HCT116 (cell line): ENCODE measurements at regions not wholly inside any gene's neighbourhood (a gene's known extent, or its start where the extent isn't known, plus 50 kb on each side); places are given as distances from the start of the nearest gene placed in this dataset.

Experiments
- ATAC-seq: fragments of 200-7000 bp; cut with Tn5 transposase; 2 replicates; pipeline ENCODE4 v1.9.1; 2020; ENCODE audit warnings: mild to moderate bottlenecking, moderate library complexity
- BruUV-seq: library from RNA; stranded (reverse); fragments of 400-500 nt; replicated peaks from 2 replicates; lab custom pipeline; 2021; lab: Mats Ljungman, UMichigan
- CTCF ChIA-PET: fragments of 300-600 bp; sonication (Branson Sonifier 250); formaldehyde crosslinking; loops from one replicate; lab custom pipeline; 2021; ENCODE audit warnings: antibody characterized with exemption; lab: Charles Lee
- POLR2A ChIA-PET: fragments of 300-600, 350-600 bp; sonication (Branson Sonifier 250); formaldehyde crosslinking; loops from one replicate; lab custom pipeline; 2021; ENCODE audit warnings: antibody characterized with exemption; lab: Charles Lee
- RAD21 ChIA-PET, 2 experiments: fragments of 300-600 bp; sonication (Branson Sonifier 250); formaldehyde crosslinking; loops; one replicate each; lab custom pipeline; 2023; ENCODE audit warnings: low total read pairs in 2 of 2; ENCODE audit not compliant: uncharacterized antibody in 2 of 2, unreplicated experiment in 2 of 2, low non-redundant PET in 1 of 2; lab: Charles Lee
- DNase-seq: peaks from one replicate; pipeline ENCODE4 v3.0.0-alpha.2; 2010; ENCODE audit warnings: low read depth, low spot score
- H2AFZ ChIP-seq: fragments of 200-600 bp; shearing (Covaris generic), sonication (generic); 2 replicates; pipeline ENCODE4 v1.6.1; 2017; ENCODE audit warnings: low read depth, mixed run types, mixed read lengths, antibody characterized with exemption, low read length; ENCODE audit not compliant: poor library complexity, severe bottlenecking
- H3K27ac ChIP-seq: 2 replicates; pipeline ENCODE4 v1.5.1; 2012; ENCODE audit warnings: low read depth, low read length
- H3K27me3 ChIP-seq: fragments of 200-600 bp; sonication (generic); 2 replicates; pipeline ENCODE4 v1.6.1; 2016; ENCODE audit warnings: mixed run types, low read length, mixed read lengths; ENCODE audit not compliant: insufficient read depth
- H3K36me3 ChIP-seq, 2 experiments: fragments of 200-500 bp in 1 of 2; fragments of 200-600 bp in 1 of 2; sonication (Bioruptor generic) in 1 of 2; sonication (generic) in 1 of 2; 2 replicates each; pipeline versions ENCODE4 v1.5.1 to v1.6.1; 2014 to 2016; ENCODE audit warnings: low read length in 2 of 2, inconsistent platforms in 1 of 2, mixed read lengths in 1 of 2, mixed run types in 1 of 2; ENCODE audit not compliant: insufficient read depth in 2 of 2, control insufficient read depth in 1 of 2
- H3K4me1 ChIP-seq, 2 experiments: fragments of 200-600 bp in 1 of 2; sonication (generic) in 1 of 2; 2 replicates each; pipeline versions ENCODE4 v1.5.1 to v1.6.1; 2012 to 2017; ENCODE audit warnings: low read length in 2 of 2, inconsistent platforms in 1 of 2, mild to moderate bottlenecking in 1 of 2, mixed read lengths in 1 of 2, mixed run types in 1 of 2, moderate library complexity in 1 of 2; ENCODE audit not compliant: insufficient read depth in 2 of 2, control insufficient read depth in 1 of 2
- H3K4me2 ChIP-seq: fragments of 200-600 bp; sonication (generic); 2 replicates; pipeline ENCODE4 v1.6.1; 2017; ENCODE audit warnings: mixed run types, low read length, mixed read lengths
- H3K4me3 ChIP-seq, 2 experiments: fragments of 200-600 bp in 1 of 2; sonication (generic) in 1 of 2; replicated peaks in 1 of 2; 2 replicates each; pipeline ENCODE4 v1.5.1; 2011 to 2016; ENCODE audit warnings: low read length in 2 of 2, control low read depth in 1 of 2, low read depth in 1 of 2, mild to moderate bottlenecking in 1 of 2, mixed read lengths in 1 of 2, mixed run types in 1 of 2
- H3K79me2 ChIP-seq: fragments of 200-600 bp; sonication (generic); 2 replicates; pipeline ENCODE4 v1.6.1; 2017; ENCODE audit warnings: mild to moderate bottlenecking, mixed run types, low read length, moderate library complexity, mixed read lengths; ENCODE audit not compliant: insufficient read depth
- H3K9ac ChIP-seq: fragments of 200-600 bp; sonication (generic); 2 replicates; pipeline ENCODE4 v1.6.1; 2016; ENCODE audit warnings: low read length, mixed read lengths
- H3K9me2 ChIP-seq: fragments of 200-600 bp; sonication (generic), shearing (Covaris generic); 2 replicates; pipeline ENCODE4 v1.6.1; 2017; ENCODE audit warnings: mixed run types, mild to moderate bottlenecking, moderate library complexity; ENCODE audit not compliant: insufficient read depth
- H3K9me3 ChIP-seq, 2 experiments: fragments of 200-500 bp in 1 of 2; fragments of 200-600 bp in 1 of 2; sonication (Bioruptor generic) in 1 of 2; sonication (generic) in 1 of 2; 2 replicates each; pipeline ENCODE4 v1.6.1; 2014 to 2017; ENCODE audit warnings: low read length in 2 of 2, mixed read lengths in 2 of 2, inconsistent platforms in 1 of 2, low read depth in 1 of 2, mild to moderate bottlenecking in 1 of 2, mixed run types in 1 of 2, moderate library complexity in 1 of 2; ENCODE audit not compliant: control insufficient read depth in 1 of 2, insufficient read depth in 1 of 2
- H4K20me1 ChIP-seq: fragments of 200-600 bp; sonication (generic), shearing (Covaris generic); 2 replicates; pipeline ENCODE4 v1.6.1; 2017; ENCODE audit warnings: mixed run types, mild to moderate bottlenecking, moderate library complexity; ENCODE audit not compliant: insufficient read depth
- ATF3 ChIP-seq: IDR thresholded peaks from 2 replicates; pipeline ENCODE4 v1.6.1; 2012
- CEBPB ChIP-seq: IDR thresholded peaks from 2 replicates; pipeline ENCODE4 v1.6.1; 2012; ENCODE audit warnings: low read depth
- POLR2AphosphoS5 ChIP-seq: IDR thresholded peaks from 2 replicates; pipeline ENCODE4 v1.6.1; 2011; ENCODE audit warnings: mild to moderate bottlenecking, low read depth, low read length, moderate library complexity
- SIN3A ChIP-seq: IDR thresholded peaks from 2 replicates; pipeline ENCODE4 v1.6.1; 2012; ENCODE audit warnings: low read depth
- SP1 ChIP-seq: IDR thresholded peaks from 2 replicates; pipeline ENCODE4 v1.6.1; 2012; ENCODE audit warnings: low read depth
- SRF ChIP-seq: IDR thresholded peaks from 2 replicates; pipeline ENCODE4 v1.6.1; 2012; ENCODE audit warnings: low read depth
- TCF7L2 ChIP-seq: IDR thresholded peaks from 2 replicates; pipeline ENCODE4 v1.7.0; 2011; ENCODE audit warnings: borderline replicate concordance, inconsistent platforms; ENCODE audit not compliant: insufficient read depth, insufficient read length; ENCODE audit errors: extremely low read depth
- YY1 ChIP-seq: IDR thresholded peaks from 2 replicates; pipeline ENCODE4 v1.6.1; 2011; ENCODE audit warnings: low read length, low read depth, moderate library complexity, mild to moderate bottlenecking; ENCODE audit not compliant: insufficient replicate concordance; ENCODE audit errors: extremely low read depth
- intact Hi-C: fragments of 100-400 bp; cut with micrococcal nuclease; formaldehyde crosslinking; loops from 2 replicates; pipeline ENCODE4 v1.10.0; 2022

- no peak for TF ChIP-seq TCF7L2
- TF ChIP-seq SRF = no peak
- TF ChIP-seq SIN3A = no peak
These were observed 157.1 kb upstream of the SHH start (continued) for GRCh38 chr7:155969192-155969929.

- H4K20me1 ChIP-seq = no peaks in the 10 kb centered on the region
- RAD21 ChIA-PET = interaction anchor here in 1 of 2 experiments (0.5 to 1.4 kb wide), 2 partner anchors 13 to 111 kb away, joined by 3 to 6 read pairs; no protein-coding TSS in a partner anchor
- peak overlapping the region; percentile 64 for H3K27ac ChIP-seq
- BruUV-seq = no TSS peak
- ATAC-seq = peak; percentile 68
- H3K36me3 ChIP-seq = no peaks in the 10 kb centered on the region
- TF ChIP-seq SP1 = no peak
- no peak for TF ChIP-seq SRF
- peak; percentile 57 for TF ChIP-seq YY1
- peak; percentile 64; the same call in 1 of the 2 replicates for TF ChIP-seq POLR2AphosphoS5
- TF ChIP-seq TCF7L2 = peak; percentile 99
- TF ChIP-seq CEBPB = no peak
- no peak for TF ChIP-seq ATF3
- TF ChIP-seq, all 23 proteins: peak for 3
- Histone ChIP-seq H3K4me3 (peak overlapping the region in 1 of 2 experiments; percentile 32; a peak in 2 of 4 replicates), H3K9me2 (no peaks in the 10 kb centered on the region), H2AFZ (no peak overlapping the region), H3K9me3 (no peaks in the 10 kb centered on the region), H3K9ac (peak overlapping the region; percentile 40), H3K27me3 (no peaks in the 10 kb centered on the region), H3K79me2 (no peaks in the 10 kb centered on the region), H3K4me2 (peak overlapping the region; percentile 92), H3K4me1 (peaks cover 55 to 61% of the 10 kb centered on the region in 2 experiments)
- intact Hi-C loops = loop anchor here (2.0 to 10.0 kb wide), 3 partner anchors 508 to 860 kb away; partner anchors contain the start of gene RNF32
- peak; percentile 91 for DNase-seq
- POLR2A ChIA-PET = no interaction called here
- CTCF ChIA-PET = interaction anchor here (1.1 to 1.2 kb wide), 2 partner anchors 102 to 508 kb away, joined by 3 to 4 read pairs; no protein-coding TSS in a partner anchor
These were observed 152.7 kb upstream of the SHH start for GRCh38 chr7:155965010-155965409.
